CD4-positive, alpha-beta T cell treated with Interferon gamma for 1 hour (primary cell): ENCODE measurements at regions not wholly inside any gene's neighbourhood (a gene's known extent, or its start where the extent isn't known, plus 50 kb on each side); places are given as distances from the start of the nearest gene placed in this dataset.
"Not testable (repeated sequence)": the region's sequence is repeated elsewhere in the genome, so short reads cannot be mapped to it uniquely, and the experiment has no call there.

ENCODE experiments used
- DNase-seq: peaks from one replicate; pipeline ENCODE4 v3.0.0-alpha.2; 2020

DNA sequence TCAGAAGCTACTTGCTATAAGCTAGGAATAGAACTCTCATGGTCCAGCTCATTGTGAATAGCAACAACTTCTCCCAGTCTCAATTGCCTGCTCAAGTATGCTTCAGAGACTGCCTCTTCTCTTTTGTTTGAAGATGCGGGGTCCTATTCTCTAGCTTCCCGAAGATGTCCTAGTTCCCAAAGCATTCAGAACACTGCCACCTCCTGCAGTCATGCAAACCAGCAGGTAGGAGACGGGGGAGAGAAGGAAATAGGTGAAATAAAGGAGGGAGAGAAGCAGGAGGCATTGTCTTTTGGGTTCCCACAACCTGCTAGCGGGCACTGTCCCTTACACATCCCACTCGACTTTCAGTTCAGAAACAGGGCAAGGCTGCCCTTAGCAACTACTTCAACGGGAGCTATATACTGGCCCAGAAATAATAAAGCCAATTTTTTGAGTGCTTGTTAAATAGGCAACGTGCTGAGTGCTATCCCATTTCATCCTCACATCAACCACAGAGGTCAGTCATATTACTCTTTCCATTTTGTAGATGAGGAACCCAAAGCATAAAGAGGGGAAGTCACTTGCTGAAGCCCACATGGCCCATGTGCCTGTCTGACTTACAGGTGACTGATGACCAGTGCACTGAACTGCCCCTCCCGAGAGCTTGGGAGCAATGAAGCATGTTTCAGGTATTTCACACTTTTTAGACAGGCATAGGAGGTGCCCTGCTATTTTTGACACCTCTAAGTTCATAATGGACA lies 61.9 kb upstream of the ATXN1 start:
- DNase-seq = no peak

DNA sequence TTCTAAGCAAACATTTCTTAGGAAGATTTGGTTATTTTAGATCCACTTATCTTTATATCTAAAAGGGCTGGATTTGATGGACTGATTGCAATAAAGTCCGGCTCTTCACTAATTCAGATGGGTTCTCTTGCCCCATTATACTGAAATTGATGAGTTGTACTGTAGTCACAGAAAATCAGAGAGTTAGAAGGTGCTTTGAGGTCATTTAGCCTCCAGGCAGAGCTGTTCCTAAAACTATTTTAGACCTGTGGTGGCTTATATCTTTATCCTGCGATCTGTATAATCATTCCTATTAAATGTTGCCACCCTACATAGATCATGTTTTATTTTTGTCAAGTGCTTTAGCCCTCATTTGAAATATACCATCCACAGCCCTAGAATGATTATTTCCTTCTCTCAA lies 61.3 kb upstream of the ATXN1 start:
- DNase-seq = no peak

DNA sequence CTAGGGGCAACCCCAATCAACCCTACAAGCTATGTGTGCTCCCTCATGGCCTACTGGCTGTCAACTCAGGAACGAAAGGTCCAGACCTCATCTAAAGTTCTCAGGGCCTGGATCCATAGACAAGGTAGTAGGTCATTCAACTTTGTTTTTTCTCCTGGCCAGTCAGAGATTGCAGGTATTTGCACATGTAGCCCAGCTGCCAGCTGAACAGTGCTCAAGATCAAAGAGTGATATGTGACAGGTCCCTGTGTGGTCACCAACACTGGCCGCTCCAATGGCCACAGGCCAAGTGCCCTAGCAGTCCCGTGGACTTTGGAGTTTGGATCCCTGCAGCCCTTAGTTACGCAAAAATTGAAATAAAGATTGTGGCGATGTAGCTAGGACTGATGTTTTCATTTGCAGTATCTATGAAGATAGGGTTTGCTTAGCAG lies 60.6 kb upstream of the ATXN1 start:
- no peak for DNase-seq

DNA sequence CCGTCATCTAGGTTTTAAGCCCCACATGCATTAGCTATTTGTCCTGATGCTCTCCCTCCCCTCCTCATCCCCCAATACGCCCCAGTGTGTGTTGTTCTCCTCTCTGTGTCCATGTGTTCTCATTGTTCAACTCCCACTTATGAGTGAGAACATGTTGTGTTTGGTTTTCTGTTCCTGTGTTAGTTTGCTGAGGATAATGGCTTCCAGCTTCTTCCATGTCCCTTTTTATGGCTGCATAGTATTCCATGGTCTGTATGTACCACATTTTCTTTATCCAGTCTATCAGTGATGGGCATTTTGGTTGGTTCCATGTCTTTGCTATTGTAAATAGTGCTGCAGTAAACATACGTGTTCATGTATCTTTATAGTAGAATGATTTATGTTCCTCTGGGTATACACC lies 59.0 kb upstream of the ATXN1 start:
- DNase-seq = not testable (repeated sequence)

DNA sequence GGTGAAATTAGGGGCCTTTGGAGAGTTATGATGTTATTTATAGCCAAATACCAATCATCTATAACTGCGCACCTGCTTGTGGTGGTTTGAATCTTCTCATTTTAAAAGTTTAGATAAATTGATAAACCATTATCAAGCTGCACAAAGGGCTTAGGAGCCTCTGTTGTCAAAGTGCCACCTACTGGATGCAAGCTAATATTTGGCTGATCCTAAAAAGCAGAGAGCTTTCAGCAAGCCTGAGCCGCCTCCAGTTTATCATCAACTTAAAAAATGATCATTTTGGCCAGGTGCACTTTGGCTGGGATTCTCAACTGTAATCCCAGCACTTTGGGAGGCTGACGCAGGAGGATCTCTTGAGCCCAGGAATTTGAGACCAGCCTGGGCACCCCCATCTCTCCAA lies 58.5 kb upstream of the ATXN1 start:
- DNase-seq = no peak

DNA sequence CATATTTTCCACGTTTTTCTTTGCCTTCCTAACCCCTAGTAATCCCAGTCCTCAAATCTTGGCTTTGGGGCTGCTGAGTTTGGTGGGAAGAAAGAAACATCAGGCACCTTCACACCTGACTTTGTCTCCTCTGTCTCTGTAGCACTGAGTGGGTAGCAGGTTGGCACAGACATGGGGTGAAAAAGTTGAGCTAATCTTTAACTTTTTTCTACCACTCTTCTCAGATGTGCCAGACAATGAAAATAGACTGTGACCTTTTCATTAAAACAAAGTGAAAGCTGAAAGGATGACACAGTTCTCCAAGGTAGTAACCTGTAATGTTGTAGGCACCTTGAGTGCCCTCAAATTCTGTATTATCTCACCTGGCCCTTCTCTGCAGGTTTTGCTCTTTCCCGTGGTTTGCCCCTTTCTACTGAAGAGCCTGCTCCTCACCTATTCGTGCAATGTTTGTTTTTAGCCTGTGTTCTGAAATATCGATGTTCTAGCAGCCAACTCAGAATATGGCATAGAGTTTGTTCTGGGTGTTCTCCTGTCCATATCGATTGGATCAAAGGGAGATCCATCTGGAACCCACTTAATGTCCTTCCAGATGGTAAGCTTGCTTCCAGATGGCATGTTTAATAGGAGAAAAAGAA lies 57.8 kb upstream of the ATXN1 start:
- no peak for DNase-seq

DNA sequence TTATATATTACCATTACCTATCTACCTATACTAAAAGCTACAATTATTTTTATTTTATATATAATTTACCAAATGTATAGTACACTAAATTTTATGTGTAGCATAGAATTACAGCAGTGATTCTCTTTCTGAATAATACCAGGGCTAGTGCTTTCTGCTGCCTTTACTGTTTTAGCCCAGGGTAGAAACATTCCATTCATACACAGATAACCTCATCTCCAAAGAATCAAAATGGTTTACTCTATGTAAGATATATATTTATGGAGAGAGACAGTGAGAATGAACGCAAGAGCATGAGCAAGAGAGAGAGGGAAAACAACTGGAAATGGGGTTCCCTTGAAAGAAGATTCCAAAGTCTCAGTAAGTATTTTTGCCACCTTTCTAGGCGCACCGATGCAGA lies 56.3 kb upstream of the ATXN1 start:
- no peak for DNase-seq

DNA sequence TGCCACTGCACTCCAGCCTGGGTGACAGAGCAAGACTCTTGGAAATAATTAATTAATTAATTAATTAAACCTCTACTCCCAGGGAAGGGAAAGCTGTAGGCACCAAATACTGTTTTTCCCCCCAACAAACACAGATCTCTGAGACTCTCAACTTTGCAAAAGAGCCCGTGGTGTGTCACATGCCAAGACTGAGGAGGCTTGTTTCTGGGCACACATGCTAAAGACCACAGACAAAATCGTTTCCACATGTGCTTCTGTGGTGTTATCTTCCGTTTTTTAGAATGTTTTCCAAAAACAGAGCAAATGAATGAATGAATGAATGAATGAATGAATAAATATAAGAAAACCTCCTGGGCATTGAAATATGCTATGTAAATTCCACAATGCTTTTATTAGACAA lies 55.6 kb upstream of the ATXN1 start:
- DNase-seq = no peak

DNA sequence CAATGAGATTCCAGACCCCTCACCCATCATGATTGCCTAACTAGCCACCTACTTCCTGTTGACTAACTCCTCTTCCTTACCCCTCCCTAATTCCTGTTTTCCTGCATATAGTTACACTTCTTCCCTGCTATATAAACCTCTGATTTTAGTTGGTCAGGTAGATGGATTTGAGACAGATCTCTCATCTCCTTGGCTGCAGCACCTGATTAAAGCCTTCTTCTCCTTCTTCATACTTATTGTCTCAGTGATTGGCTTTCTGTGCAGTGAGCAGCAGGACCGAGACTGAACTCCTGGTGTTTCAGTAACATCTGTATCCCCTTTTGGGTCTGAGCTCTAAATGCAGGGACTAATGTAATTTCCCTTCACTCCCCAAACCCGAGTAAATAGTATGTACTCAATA lies 51.7 kb upstream of the ATXN1 start:
- no peak for DNase-seq

DNA sequence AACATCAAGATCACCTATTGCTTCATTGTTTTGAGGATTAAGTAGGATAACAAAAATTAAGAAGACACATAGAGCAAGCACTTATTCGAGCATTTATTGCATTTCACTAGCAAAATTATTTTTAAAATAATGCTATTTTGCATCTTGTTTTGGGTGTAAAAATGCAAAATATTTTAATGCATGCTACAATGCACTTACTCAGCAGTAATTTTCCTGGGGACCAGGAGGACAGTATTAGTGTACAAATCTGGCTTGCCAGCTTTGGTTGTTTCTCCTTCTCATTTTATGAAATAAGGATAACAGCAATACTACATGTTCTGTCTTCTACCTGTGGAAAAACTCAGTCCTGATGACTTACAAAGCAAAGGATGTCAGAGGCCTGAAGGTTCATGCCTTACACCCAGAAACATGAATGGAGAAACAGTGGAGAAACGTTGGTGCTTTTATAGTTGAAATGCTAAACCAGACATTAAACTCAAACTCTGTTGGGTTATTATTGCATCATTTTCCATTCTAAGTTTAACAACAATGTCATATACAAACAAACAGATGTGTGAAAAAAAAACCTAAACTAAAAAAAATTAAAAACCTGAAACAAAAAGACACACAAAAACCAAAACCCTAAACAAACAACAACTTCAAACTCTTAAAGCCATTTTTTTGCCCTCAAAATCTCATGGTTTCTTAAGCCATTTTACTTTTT lies 50.2 kb upstream of the ATXN1 start:
- no peak for DNase-seq
